ENCODE measurements at regions not wholly inside any gene's neighbourhood (a gene's known extent, or its start where the extent isn't known, plus 50 kb on each side); places are given as distances from the start of the nearest gene placed in this dataset.
A peak's percentile ranks its signal among the peaks of the same experiment; 100 is the strongest.

- no peak for TF ChIP-seq CTCF (IDR thresholded peaks at IDR 0.05)
- Histone ChIP-seq H3K4me3 (no peak overlapping the region), H3K27ac (no peak overlapping the region)
- DNase-seq (ENCODE audit: low spot score): no peak
Measured at GRCh38 chrX:68922013-68922412, 93.2 kb downstream of the EFNB1 start.

- no peak for DNase-seq (ENCODE audit: low spot score)
- peak overlapping the region in 1 of 2 donors; percentile 9 for H3K27ac ChIP-seq
- no peak overlapping the region for H3K4me3 ChIP-seq
- TF ChIP-seq CTCF (IDR thresholded peaks at IDR 0.05): no peak
Measured at GRCh38 chrX:68920561-68920960, 91.7 kb downstream of the EFNB1 start.

GRCh38 chrX:68919707-68920106 lies 90.9 kb downstream of the EFNB1 start:
- no peak overlapping the region for H3K27ac ChIP-seq
- no peak overlapping the region for H3K4me3 ChIP-seq
- DNase-seq (ENCODE audit: low spot score): no peak
- no peak for TF ChIP-seq CTCF (IDR thresholded peaks at IDR 0.05)

GRCh38 chrX:68918202-68918601 lies 89.4 kb downstream of the EFNB1 start:
- Histone ChIP-seq H3K27ac (no peak overlapping the region), H3K4me3 (no peak overlapping the region)
- no peak for DNase-seq (ENCODE audit: low spot score)
- no peak for TF ChIP-seq CTCF (IDR thresholded peaks at IDR 0.05)

GRCh38 chrX:68917799-68918198 lies 89.0 kb downstream of the EFNB1 start:
- Histone ChIP-seq H3K27ac (no peak overlapping the region), H3K4me3 (no peak overlapping the region)
- TF ChIP-seq CTCF (IDR thresholded peaks at IDR 0.05): no peak
- DNase-seq (ENCODE audit: low spot score): no peak

GRCh38 chrX:68916891-68917290 lies 88.1 kb downstream of the EFNB1 start:
- TF ChIP-seq CTCF (IDR thresholded peaks at IDR 0.05): no peak
- Histone ChIP-seq H3K4me3 (no peak overlapping the region), H3K27ac (no peak overlapping the region)
- DNase-seq (ENCODE audit: low spot score): no peak

GRCh38 chrX:68915778-68916177 lies 87.0 kb downstream of the EFNB1 start:
- Histone ChIP-seq H3K27ac (no peak overlapping the region), H3K4me3 (no peak overlapping the region)
- TF ChIP-seq CTCF (IDR thresholded peaks at IDR 0.05): no peak
- DNase-seq (ENCODE audit: low spot score): no peak

Measured in coronary artery (tissue), 2 donors.